ENCODE measurements at regions not wholly inside any gene's neighbourhood (a gene's known extent, or its start where the extent isn't known, plus 50 kb on each side); places are given as distances from the start of the nearest gene placed in this dataset.

- Mint-ChIP-seq H3K4me1 (no peaks in the 10 kb centered on the region), H3K36me3 (ENCODE audit: low read depth) (no peaks in the 10 kb centered on the region), H3K27ac (no peak overlapping the region), H3K4me3 (no peak overlapping the region), H3K27me3 (no peaks in the 10 kb centered on the region), H3K9me3 (peaks cover 14% of the 10 kb centered on the region)
- no peak for DNase-seq
- CTCF ChIA-PET: no interaction called here
- POLR2A ChIA-PET: no interaction called here
These were observed 1061.5 kb downstream of the CNTNAP5 start for GRCh38 chr2:125086313-125087184.

GRCh38 chr2:125092276-125093009, 1067.4 kb downstream of the CNTNAP5 start:
- no peaks in the 10 kb centered on the region for H3K27me3 Mint-ChIP-seq
- POLR2A ChIA-PET: no interaction called here
- DNase-seq: no peak

GRCh38 chr2:125095826-125096225, 1070.7 kb downstream of the CNTNAP5 start:
- Mint-ChIP-seq H3K4me3 (no peak overlapping the region), H3K27me3 (no peaks in the 10 kb centered on the region), H3K36me3 (ENCODE audit: low read depth) (no peaks in the 10 kb centered on the region), H3K9me3 (peaks cover 7% of the 10 kb centered on the region), H3K4me1 (no peaks in the 10 kb centered on the region), H3K27ac (no peak overlapping the region)
- CTCF ChIA-PET: no interaction called here
- POLR2A ChIA-PET: no interaction called here
- DNase-seq: no peak

More at GRCh38 chr2:125092276-125093009, 1067.4 kb downstream of the CNTNAP5 start:
- Mint-ChIP-seq H3K9me3 (peaks cover 16% of the 10 kb centered on the region), H3K4me3 (no peak overlapping the region), H3K4me1 (no peaks in the 10 kb centered on the region), H3K27ac (no peak overlapping the region), H3K36me3 (ENCODE audit: low read depth) (no peaks in the 10 kb centered on the region)
- CTCF ChIA-PET: no interaction called here

- Mint-ChIP-seq H3K36me3 (ENCODE audit: low read depth) (no peaks in the 10 kb centered on the region), H3K4me1 (no peaks in the 10 kb centered on the region), H3K27ac (no peak overlapping the region), H3K9me3 (peaks cover 12% of the 10 kb centered on the region), H3K27me3 (no peaks in the 10 kb centered on the region), H3K4me3 (no peak overlapping the region)
- no peak for DNase-seq
- ChIA-PET CTCF (no interaction called here), POLR2A (no interaction called here)
These were observed 1081.6 kb downstream of the CNTNAP5 start for GRCh38 chr2:125106710-125107109.

- DNase-seq: no peak
- Mint-ChIP-seq H3K4me1 (no peaks in the 10 kb centered on the region), H3K9me3 (peaks cover 8% of the 10 kb centered on the region), H3K27me3 (no peaks in the 10 kb centered on the region), H3K36me3 (ENCODE audit: low read depth) (no peaks in the 10 kb centered on the region), H3K27ac (no peak overlapping the region), H3K4me3 (no peak overlapping the region)
- ChIA-PET POLR2A (no interaction called here), CTCF (no interaction called here)
These were observed 1082.4 kb downstream of the CNTNAP5 start for GRCh38 chr2:125107446-125107845.

- H3K36me3 Mint-ChIP-seq (ENCODE audit: low read depth): no peaks in the 10 kb centered on the region
- H3K27me3 Mint-ChIP-seq: no peaks in the 10 kb centered on the region
- H3K9me3 Mint-ChIP-seq: peaks cover 6% of the 10 kb centered on the region
- DNase-seq: no peak
- no peak overlapping the region for H3K4me3 Mint-ChIP-seq
- CTCF ChIA-PET: no interaction called here
- H3K27ac Mint-ChIP-seq: no peak overlapping the region
- POLR2A ChIA-PET: no interaction called here
- no peaks in the 10 kb centered on the region for H3K4me1 Mint-ChIP-seq
These were observed 1083.2 kb downstream of the CNTNAP5 start for GRCh38 chr2:125108251-125108650.

- Mint-ChIP-seq H3K27ac (no peak overlapping the region), H3K36me3 (ENCODE audit: low read depth) (no peaks in the 10 kb centered on the region), H3K4me1 (no peaks in the 10 kb centered on the region), H3K9me3 (peaks cover 15% of the 10 kb centered on the region), H3K4me3 (no peak overlapping the region), H3K27me3 (no peaks in the 10 kb centered on the region)
- ChIA-PET CTCF (no interaction called here), POLR2A (no interaction called here)
- DNase-seq: no peak
These were observed 1100.8 kb downstream of the CNTNAP5 start for GRCh38 chr2:125125902-125126301.

- ChIA-PET CTCF (no interaction called here), POLR2A (no interaction called here)
- Mint-ChIP-seq H3K4me1 (no peaks in the 10 kb centered on the region), H3K36me3 (ENCODE audit: low read depth) (no peaks in the 10 kb centered on the region), H3K9me3 (peaks cover 9% of the 10 kb centered on the region), H3K27me3 (no peaks in the 10 kb centered on the region), H3K4me3 (no peak overlapping the region), H3K27ac (no peak overlapping the region)
- no peak for DNase-seq
These were observed 1135.9 kb downstream of the CNTNAP5 start for GRCh38 chr2:125160947-125161346.

- ChIA-PET POLR2A (no interaction called here), CTCF (no interaction called here)
- H3K27ac Mint-ChIP-seq: no peak overlapping the region
- H3K4me3 Mint-ChIP-seq: no peak overlapping the region
- DNase-seq: no peak
- H3K36me3 Mint-ChIP-seq (ENCODE audit: low read depth): no peaks in the 10 kb centered on the region
- H3K27me3 Mint-ChIP-seq: no peaks in the 10 kb centered on the region
- H3K4me1 Mint-ChIP-seq: no peaks in the 10 kb centered on the region
- peaks cover 3% of the 10 kb centered on the region for H3K9me3 Mint-ChIP-seq
These were observed 1142.1 kb downstream of the CNTNAP5 start for GRCh38 chr2:125167152-125167551.

GRCh38 chr2:125167820-125168219, 1142.7 kb downstream of the CNTNAP5 start:
- no peaks in the 10 kb centered on the region for H3K4me1 Mint-ChIP-seq
- ChIA-PET CTCF (no interaction called here), POLR2A (no interaction called here)
- H3K36me3 Mint-ChIP-seq (ENCODE audit: low read depth): no peaks in the 10 kb centered on the region
- no peak for DNase-seq
- H3K9me3 Mint-ChIP-seq: peaks cover 3% of the 10 kb centered on the region
- H3K4me3 Mint-ChIP-seq: no peak overlapping the region
- H3K27me3 Mint-ChIP-seq: no peaks in the 10 kb centered on the region
- no peak overlapping the region for H3K27ac Mint-ChIP-seq

- DNase-seq: no peak
- Mint-ChIP-seq H3K4me1 (no peaks in the 10 kb centered on the region), H3K9me3 (peaks cover 7% of the 10 kb centered on the region), H3K27me3 (no peaks in the 10 kb centered on the region), H3K4me3 (no peak overlapping the region), H3K36me3 (ENCODE audit: low read depth) (no peaks in the 10 kb centered on the region), H3K27ac (no peak overlapping the region)
- ChIA-PET POLR2A (no interaction called here), CTCF (no interaction called here)
These were observed 1143.4 kb downstream of the CNTNAP5 start for GRCh38 chr2:125168442-125168841.

- no peak overlapping the region for H3K4me3 Mint-ChIP-seq
- POLR2A ChIA-PET: no interaction called here
- H3K36me3 Mint-ChIP-seq (ENCODE audit: low read depth): no peaks in the 10 kb centered on the region
- DNase-seq: no peak
- no peak overlapping the region for H3K27ac Mint-ChIP-seq
- H3K9me3 Mint-ChIP-seq: peaks cover 9% of the 10 kb centered on the region
- no peaks in the 10 kb centered on the region for H3K27me3 Mint-ChIP-seq
- H3K4me1 Mint-ChIP-seq: no peaks in the 10 kb centered on the region
- CTCF ChIA-PET: no interaction called here
These were observed 1144.1 kb downstream of the CNTNAP5 start for GRCh38 chr2:125169022-125169763.

GRCh38 chr2:125169764-125170146, 1144.7 kb downstream of the CNTNAP5 start:
- Mint-ChIP-seq H3K9me3 (peaks cover 9% of the 10 kb centered on the region), H3K27me3 (no peaks in the 10 kb centered on the region), H3K36me3 (ENCODE audit: low read depth) (no peaks in the 10 kb centered on the region), H3K27ac (no peak overlapping the region), H3K4me1 (no peaks in the 10 kb centered on the region), H3K4me3 (no peak overlapping the region)
- ChIA-PET POLR2A (no interaction called here), CTCF (no interaction called here)
- DNase-seq: no peak
